ENCODE measurements at regions not wholly inside any gene's neighbourhood (a gene's known extent, or its start where the extent isn't known, plus 50 kb on each side); places are given as distances from the start of the nearest gene placed in this dataset.

DNA sequence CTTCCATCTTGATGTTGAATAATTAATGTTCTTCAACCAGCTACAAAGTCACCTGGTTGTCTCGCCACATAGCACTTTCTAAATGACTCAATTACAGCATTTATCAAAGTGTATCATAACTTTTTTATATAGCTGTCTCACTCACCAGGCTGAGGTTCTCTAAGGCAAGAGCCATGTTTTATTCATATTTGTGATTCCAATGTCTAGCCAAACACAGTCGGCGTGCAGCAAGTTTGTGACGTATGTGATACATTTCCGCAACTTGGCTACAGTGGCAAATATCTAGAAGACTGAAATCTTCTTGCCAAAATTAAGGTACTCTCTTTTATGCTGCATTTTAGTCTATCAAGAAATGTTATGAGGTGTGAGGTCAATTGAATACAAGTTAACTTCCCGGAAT, 94.2 kb upstream of the WASF3 start:
- DNase-seq = no peak
- intact Hi-C loops (cut with DNase I) = no loop called here

DNA sequence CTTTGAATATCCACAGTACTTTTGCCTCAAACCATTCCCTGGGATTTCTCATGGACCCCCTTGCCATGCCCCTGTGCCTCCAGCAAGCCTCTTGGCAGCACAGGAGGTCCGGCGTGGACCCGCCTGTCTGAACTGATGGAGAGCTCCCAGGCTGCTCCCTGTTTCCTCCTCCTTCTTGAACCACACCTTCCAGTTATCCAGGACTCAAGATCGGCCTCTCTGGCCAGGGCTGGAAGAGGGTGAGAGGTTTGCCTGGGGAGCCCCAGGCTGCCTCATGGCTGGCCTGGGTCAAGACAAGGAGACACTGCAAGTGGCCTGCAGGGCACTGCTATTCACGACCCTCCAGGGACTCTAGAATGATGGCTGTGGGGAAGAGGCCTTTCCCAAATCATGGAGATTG, 93.6 kb upstream of the WASF3 start:
- no peak for DNase-seq
- no peaks in the 10 kb centered on the region for H3K36me3 ChIP-seq
- intact Hi-C loops (cut with DNase I) = no loop called here

More for the DNA sequence above, 94.2 kb upstream of the WASF3 start:
- no peaks in the 10 kb centered on the region for H3K36me3 ChIP-seq
- H3K4me1 ChIP-seq = no peaks in the 10 kb centered on the region
- H3K27ac ChIP-seq = no peak overlapping the region
- no peak overlapping the region for H3K9ac ChIP-seq (ENCODE audit: low read depth in 2 of 2, low read length in 2 of 2)
- H3K9me3 ChIP-seq = no peaks in the 10 kb centered on the region
- no peak overlapping the region for H3K4me3 ChIP-seq
- no peaks in the 10 kb centered on the region for H3K27me3 ChIP-seq
- TF ChIP-seq, protein P1, sequence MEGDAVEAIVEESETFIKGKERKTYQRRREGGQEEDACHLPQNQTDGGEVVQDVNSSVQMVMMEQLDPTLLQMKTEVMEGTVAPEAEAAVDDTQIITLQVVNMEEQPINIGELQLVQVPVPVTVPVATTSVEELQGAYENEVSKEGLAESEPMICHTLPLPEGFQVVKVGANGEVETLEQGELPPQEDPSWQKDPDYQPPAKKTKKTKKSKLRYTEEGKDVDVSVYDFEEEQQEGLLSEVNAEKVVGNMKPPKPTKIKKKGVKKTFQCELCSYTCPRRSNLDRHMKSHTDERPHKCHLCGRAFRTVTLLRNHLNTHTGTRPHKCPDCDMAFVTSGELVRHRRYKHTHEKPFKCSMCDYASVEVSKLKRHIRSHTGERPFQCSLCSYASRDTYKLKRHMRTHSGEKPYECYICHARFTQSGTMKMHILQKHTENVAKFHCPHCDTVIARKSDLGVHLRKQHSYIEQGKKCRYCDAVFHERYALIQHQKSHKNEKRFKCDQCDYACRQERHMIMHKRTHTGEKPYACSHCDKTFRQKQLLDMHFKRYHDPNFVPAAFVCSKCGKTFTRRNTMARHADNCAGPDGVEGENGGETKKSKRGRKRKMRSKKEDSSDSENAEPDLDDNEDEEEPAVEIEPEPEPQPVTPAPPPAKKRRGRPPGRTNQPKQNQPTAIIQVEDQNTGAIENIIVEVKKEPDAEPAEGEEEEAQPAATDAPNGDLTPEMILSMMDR (IDR thresholded peaks at IDR 0.05) = no peak

DNA sequence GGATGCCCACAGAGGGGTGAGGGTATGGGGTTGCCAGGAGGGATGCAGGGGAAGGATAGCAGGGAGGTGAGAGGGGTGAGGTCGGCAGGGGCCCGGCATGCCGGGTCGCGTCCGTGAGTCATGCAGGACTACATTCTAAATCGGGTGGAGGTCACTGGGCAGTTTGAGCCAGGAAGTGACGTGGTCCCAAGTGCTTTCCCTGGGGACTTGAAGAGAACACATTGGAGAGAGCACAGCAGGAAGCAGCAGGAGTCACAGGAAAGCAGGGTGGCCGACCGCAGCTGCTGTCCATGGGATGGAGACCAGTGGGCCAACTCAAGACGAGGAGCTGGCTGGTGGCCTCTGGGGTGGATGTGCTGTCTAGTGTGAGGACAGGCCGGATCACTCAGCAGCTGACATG, 92.0 kb upstream of the WASF3 start:
- Histone ChIP-seq H3K27me3 (no peaks in the 10 kb centered on the region), H3K4me1 (no peaks in the 10 kb centered on the region), H3K4me3 (no peak overlapping the region), H3K36me3 (no peaks in the 10 kb centered on the region), H3K9me3 (no peaks in the 10 kb centered on the region), H3K9ac (ENCODE audit: low read depth in 2 of 2, low read length in 2 of 2) (no peak overlapping the region), H3K27ac (no peak overlapping the region)
- DNase-seq = no peak
- TF ChIP-seq, protein P1 (IDR thresholded peaks at IDR 0.05) = no peak
- intact Hi-C loops (cut with DNase I) = no loop called here

More for the DNA sequence above, 93.6 kb upstream of the WASF3 start:
- no peak overlapping the region for H3K27ac ChIP-seq
- no peaks in the 10 kb centered on the region for H3K4me1 ChIP-seq
- H3K4me3 ChIP-seq = no peak overlapping the region
- no peak overlapping the region for H3K9ac ChIP-seq (ENCODE audit: low read depth in 2 of 2, low read length in 2 of 2)
- TF ChIP-seq, protein P1 (IDR thresholded peaks at IDR 0.05) = no peak
- H3K27me3 ChIP-seq = no peaks in the 10 kb centered on the region
- no peaks in the 10 kb centered on the region for H3K9me3 ChIP-seq

DNA sequence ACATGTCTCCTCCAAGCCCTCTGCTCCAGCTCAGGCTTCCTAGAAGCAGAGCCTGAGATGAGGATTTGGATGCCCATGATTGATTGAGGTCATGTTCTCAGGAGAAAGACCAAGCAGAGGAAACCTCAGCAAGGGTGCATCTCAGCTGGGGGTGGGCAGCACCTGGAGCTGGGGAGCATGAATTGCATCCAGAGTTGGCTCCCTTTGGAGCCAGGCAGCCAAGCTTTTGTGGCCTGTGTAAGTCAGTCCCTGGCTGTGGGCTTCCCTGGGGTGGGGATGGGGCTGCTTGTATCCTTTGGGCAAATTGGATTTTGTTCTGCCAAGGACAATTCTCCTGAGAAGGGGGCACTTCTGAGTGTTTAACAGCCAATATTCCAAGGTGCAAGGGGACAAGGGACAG, 91.5 kb upstream of the WASF3 start:
- H3K9ac ChIP-seq (ENCODE audit: low read depth in 2 of 2, low read length in 2 of 2) = no peak overlapping the region
- H3K27me3 ChIP-seq = no peaks in the 10 kb centered on the region
- intact Hi-C loops (cut with DNase I) = no loop called here
- H3K27ac ChIP-seq = no peak overlapping the region
- no peaks in the 10 kb centered on the region for H3K4me1 ChIP-seq
- no peak for DNase-seq
- no peak overlapping the region for H3K4me3 ChIP-seq
- H3K9me3 ChIP-seq = no peaks in the 10 kb centered on the region
- TF ChIP-seq, protein P1 (IDR thresholded peaks at IDR 0.05) = no peak
- no peaks in the 10 kb centered on the region for H3K36me3 ChIP-seq

DNA sequence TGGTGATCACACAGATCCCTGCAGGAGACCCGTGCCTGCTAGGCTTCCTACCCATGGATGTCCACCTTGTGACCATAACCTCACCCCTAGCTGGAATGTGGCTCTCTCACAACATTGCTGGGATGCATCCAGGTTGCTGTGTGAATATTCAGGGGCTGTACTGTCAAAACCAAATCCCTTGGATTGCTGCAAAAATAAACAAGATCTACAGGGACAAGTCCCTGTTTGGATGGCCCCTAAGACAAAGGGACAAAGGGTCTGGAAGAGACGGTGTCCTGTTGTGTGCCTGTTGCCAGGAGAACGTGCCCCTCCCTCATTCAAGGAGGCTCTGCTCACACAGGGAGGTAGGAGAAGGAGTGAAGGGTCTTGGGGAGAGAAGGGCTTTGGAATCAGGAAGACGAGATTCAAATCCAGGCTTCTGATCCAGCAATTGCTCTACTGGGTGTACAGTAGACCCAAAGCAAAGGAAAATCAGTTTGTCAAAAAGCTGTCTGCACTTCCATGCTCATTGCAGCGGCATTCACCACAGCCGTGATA, 89.2 kb upstream of the WASF3 start:
- no peak overlapping the region for H3K27ac ChIP-seq
- intact Hi-C loops (cut with DNase I) = no loop called here
- TF ChIP-seq, protein P1 (IDR thresholded peaks at IDR 0.05) = no peak
- no peaks in the 10 kb centered on the region for H3K36me3 ChIP-seq
- H3K9ac ChIP-seq (ENCODE audit: low read depth in 2 of 2, low read length in 2 of 2) = no peak overlapping the region
- H3K27me3 ChIP-seq = no peaks in the 10 kb centered on the region
- no peaks in the 10 kb centered on the region for H3K4me1 ChIP-seq
- no peak for DNase-seq
- no peak overlapping the region for H3K4me3 ChIP-seq
- H3K9me3 ChIP-seq = no peaks in the 10 kb centered on the region
